CD4-positive, alpha-beta T cell treated with Interleukin-10 for 1 hour (primary cell): ENCODE measurements at regions not wholly inside any gene's neighbourhood (a gene's known extent, or its start where the extent isn't known, plus 50 kb on each side); places are given as distances from the start of the nearest gene placed in this dataset.

Experiments used
- DNase-seq: peaks from one replicate; pipeline ENCODE4 v3.0.0-alpha.2; 2020

- no peak for DNase-seq
Observed at GRCh38 chr1:221832151-221832550, 90.3 kb upstream of the DUSP10 start.

GRCh38 chr1:221829327-221830015 lies 87.6 kb upstream of the DUSP10 start:
- DNase-seq, result peak; percentile 63

GRCh38 chr1:221827307-221827642 lies 85.4 kb upstream of the DUSP10 start:
- no peak for DNase-seq

- DNase-seq, result no peak
Observed at GRCh38 chr1:221824909-221825308, 83.0 kb upstream of the DUSP10 start.

- no peak for DNase-seq
Observed at GRCh38 chr1:221824025-221824424, 82.1 kb upstream of the DUSP10 start.

- no peak for DNase-seq
Observed at GRCh38 chr1:221823561-221823960, 81.7 kb upstream of the DUSP10 start.

GRCh38 chr1:221823149-221823548 lies 81.3 kb upstream of the DUSP10 start:
- DNase-seq, result no peak

- DNase-seq, result no peak
Observed at GRCh38 chr1:221822591-221822990, 80.7 kb upstream of the DUSP10 start.

- no peak for DNase-seq
Observed at GRCh38 chr1:221816899-221817298, 75.0 kb upstream of the DUSP10 start.

GRCh38 chr1:221815660-221816059 lies 73.8 kb upstream of the DUSP10 start:
- no peak for DNase-seq

GRCh38 chr1:221813887-221814286 lies 72.0 kb upstream of the DUSP10 start:
- DNase-seq, result no peak

- DNase-seq, result no peak
Observed at GRCh38 chr1:221812905-221813597, 71.2 kb upstream of the DUSP10 start.

- DNase-seq, result no peak
Observed at GRCh38 chr1:221812088-221812752, 70.3 kb upstream of the DUSP10 start.

- DNase-seq, result no peak
Observed at GRCh38 chr1:221810406-221810805, 68.5 kb upstream of the DUSP10 start.

- peak; percentile 3 for DNase-seq
Observed at GRCh38 chr1:221809091-221810029, 67.5 kb upstream of the DUSP10 start.

- DNase-seq, result no peak
Observed at GRCh38 chr1:221806984-221807383, 65.1 kb upstream of the DUSP10 start.

- DNase-seq, result no peak
Observed at GRCh38 chr1:221806236-221806635, 64.3 kb upstream of the DUSP10 start.

GRCh38 chr1:221805121-221805520 lies 63.2 kb upstream of the DUSP10 start:
- no peak for DNase-seq

GRCh38 chr1:221804303-221804702 lies 62.4 kb upstream of the DUSP10 start:
- no peak for DNase-seq

- DNase-seq, result no peak
Observed at GRCh38 chr1:221801773-221802516, 60.1 kb upstream of the DUSP10 start.

- DNase-seq, result no peak
Observed at GRCh38 chr1:221801251-221801661, 59.4 kb upstream of the DUSP10 start.

- DNase-seq, result no peak
Observed at GRCh38 chr1:221800831-221801230, 58.9 kb upstream of the DUSP10 start.
